ENCODE measurements at regions not wholly inside any gene's neighbourhood (a gene's known extent, or its start where the extent isn't known, plus 50 kb on each side); places are given as distances from the start of the nearest gene placed in this dataset.
"Not testable (repeated sequence)": the region's sequence is repeated elsewhere in the genome, so short reads cannot be mapped to it uniquely, and the experiment has no call there.

GRCh38 chr10:29828440-29828894 lies 193.7 kb upstream of the SVIL start:
- DNase-seq (ENCODE audit: low read depth in 2 of 2): no peak

DNA sequence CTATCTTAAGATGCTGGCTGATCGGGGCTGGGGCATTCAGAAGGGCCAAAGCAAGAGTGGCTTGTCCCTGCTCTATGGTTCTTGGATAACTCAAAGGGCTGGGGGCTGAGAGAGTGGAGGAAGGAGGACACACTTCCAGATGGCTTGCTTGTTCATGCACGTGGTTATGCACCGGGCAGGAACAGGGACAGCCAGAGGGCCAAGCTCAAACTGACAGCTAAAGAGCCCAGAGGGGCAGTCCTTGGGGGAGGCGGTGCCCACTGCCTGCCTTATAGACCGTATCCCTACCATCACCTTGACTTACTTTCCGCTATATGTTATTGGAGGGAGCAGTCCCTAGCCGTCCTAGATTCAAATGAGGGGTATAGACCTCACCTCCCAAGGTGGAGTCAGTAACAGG lies 192.7 kb upstream of the SVIL start:
- DNase-seq (ENCODE audit: low read depth in 2 of 2): no peak

DNA sequence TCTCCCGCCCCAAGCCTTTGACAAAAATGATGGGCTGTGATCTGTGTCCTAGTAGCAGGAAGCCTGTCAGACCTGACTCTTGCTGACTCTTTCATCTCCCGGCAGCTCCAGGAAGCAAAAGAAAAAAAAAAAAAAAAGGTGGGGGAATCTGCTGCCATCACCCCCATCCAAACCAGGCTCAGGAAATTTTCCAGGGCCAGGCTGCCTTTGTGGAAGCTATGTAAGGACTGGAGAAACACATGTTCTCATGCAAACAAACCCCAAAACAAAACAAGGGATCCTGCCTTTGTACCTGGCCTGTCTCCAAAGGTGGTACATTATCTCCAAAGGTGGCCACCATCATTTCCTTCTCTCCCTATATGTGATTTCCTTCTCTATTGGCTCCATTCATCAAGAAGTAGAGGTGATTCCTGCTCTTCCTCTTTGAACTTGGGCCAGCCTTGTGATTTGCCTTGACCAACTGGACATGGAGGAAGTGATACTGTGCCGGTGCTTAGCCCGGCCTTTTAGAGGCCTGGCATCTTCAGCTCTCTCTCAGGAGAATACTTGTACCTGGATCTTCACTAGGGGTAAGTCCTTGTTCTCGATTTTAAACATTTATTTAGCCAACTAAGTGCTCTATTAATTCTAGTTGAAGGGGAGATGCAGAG lies 192.2 kb upstream of the SVIL start:
- no peak for DNase-seq (ENCODE audit: low read depth in 2 of 2)

GRCh38 chr10:29826221-29826620 lies 191.4 kb upstream of the SVIL start:
- no peak for DNase-seq (ENCODE audit: low read depth in 2 of 2)

DNA sequence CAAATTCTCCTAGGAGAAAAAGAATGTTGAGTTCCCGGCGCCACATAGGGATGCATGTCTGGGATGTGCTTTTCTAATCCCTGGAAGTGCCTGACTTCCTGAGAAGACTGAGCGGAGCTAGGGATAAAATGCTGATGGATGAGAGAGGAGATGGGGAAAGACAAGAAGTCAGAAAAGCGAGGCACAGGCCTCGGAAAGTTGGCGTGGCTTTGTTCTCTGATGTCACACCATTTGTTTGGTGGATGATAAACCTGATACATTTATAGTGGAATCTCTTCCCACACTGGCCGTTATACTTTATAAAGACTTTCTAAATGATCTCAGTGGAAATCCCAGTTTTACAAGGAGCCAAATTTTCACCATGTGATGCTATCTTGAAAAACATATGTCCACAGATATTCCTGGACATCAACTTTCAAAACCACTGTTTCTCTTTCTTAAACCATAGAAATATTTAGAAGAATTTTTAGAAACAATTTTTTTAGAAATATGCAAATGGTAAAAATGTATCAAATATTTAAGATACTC lies 188.8 kb upstream of the SVIL start:
- no peak for DNase-seq (ENCODE audit: low read depth in 2 of 2)

DNA sequence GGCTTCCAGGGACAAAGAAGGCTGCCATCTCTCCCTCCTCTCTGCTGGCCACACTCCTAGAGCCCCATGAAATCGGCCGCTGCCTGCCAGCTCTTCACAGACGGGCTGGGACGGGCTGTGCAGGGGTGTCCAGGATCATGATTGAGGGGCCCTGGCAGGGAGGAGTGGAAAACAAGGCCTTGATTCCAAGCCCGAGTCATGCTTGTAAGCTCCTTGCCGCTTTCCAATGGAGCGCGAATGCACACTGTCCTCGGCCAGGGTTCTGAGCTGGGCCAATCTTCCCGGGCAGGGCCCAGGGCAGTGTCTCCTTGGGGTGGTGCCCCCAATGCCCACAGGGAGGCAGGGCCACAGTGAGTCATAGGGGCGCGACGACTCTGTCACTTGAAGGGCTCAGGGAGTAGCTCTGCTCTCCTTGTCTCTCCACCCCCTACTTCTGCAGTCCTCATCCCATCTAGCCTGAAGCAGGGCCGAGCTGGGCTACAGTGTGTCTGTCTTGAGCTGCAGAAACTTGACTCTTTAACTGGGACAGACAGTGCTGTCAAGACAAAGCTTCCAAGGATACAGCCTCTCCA lies 186.2 kb upstream of the SVIL start:
- no peak for DNase-seq (ENCODE audit: low read depth in 2 of 2)

- DNase-seq (ENCODE audit: low read depth in 2 of 2): no peak
These were observed 182.2 kb upstream of the SVIL start for GRCh38 chr10:29816801-29817558.

DNA sequence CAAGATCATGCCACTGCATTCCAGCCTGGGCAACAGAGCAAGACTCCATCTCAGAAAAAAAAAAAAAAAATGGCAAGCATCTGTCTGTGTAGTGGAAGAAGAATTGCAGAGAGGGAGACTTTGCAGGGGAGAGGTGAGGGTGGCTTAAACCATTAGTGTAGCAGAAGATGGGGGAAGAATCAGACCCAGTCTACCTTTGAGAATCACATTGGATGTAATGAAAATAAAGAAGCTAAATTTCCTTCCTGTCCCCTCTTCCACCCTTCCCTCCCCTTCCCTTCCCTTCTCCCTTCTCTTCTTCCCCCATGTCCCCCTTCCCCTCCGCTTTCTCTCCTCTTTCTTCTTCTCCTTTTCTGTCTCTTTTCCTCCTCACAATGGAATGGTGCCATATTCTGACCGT lies 180.8 kb upstream of the SVIL start:
- DNase-seq (ENCODE audit: low read depth in 2 of 2): no peak

DNA sequence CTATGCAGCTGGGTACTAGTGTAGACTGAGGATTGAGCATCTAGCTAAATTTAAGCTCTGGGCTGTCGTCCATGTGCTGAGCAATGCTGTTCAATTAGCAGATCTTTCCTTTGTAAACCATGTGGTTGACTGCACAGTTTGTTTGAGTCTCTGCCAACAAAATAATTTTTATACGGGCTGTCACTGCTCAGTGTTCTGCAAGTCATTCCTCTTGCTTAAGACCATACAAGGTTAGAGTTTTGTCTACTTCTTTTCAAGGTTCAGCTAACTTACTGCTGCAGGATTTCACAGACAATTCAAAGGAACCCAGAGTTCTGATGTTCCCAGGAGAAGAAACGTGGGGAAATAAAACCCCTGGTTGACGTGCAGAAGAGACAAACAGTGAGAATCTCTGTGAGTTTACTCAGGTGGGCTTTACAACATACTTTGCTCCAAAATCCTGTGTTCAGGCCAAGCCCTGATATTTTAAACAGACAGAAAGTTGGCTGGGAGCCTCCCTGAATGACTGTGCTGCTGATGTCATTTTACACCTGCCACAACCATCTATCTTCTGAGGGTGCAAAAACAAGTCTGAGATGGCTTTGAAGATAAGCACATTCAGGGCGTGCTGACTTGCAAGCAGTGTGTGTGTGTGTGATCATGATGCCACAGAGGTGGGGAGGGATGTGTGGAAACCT lies 177.1 kb upstream of the SVIL start:
- DNase-seq (ENCODE audit: low read depth in 2 of 2): no peak

- no peak for DNase-seq (ENCODE audit: low read depth in 2 of 2)
These were observed 176.0 kb upstream of the SVIL start for GRCh38 chr10:29810816-29811215.

GRCh38 chr10:29810231-29810630 lies 175.5 kb upstream of the SVIL start:
- not testable (repeated sequence) for DNase-seq (ENCODE audit: low read depth in 2 of 2)

DNA sequence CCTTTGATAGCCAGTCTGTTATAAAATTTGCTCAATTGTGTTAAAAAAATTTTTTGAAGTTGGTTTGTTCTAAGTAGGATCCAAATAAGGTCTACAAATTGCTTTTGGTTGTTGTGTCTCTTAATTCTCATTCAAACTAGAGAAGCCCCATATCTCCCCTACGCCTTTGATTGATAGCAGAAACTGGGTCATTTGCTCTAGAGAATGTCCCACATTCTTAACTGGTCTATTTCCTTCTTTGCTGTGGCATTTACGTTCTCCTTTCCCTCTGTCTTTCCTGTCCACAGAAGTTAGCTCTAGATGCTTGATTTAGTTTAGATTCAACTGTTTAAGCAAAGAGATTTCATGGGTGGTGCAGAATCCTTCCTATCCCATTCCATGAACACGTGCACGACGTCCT lies 174.6 kb upstream of the SVIL start:
- no peak for DNase-seq (ENCODE audit: low read depth in 2 of 2)

DNA sequence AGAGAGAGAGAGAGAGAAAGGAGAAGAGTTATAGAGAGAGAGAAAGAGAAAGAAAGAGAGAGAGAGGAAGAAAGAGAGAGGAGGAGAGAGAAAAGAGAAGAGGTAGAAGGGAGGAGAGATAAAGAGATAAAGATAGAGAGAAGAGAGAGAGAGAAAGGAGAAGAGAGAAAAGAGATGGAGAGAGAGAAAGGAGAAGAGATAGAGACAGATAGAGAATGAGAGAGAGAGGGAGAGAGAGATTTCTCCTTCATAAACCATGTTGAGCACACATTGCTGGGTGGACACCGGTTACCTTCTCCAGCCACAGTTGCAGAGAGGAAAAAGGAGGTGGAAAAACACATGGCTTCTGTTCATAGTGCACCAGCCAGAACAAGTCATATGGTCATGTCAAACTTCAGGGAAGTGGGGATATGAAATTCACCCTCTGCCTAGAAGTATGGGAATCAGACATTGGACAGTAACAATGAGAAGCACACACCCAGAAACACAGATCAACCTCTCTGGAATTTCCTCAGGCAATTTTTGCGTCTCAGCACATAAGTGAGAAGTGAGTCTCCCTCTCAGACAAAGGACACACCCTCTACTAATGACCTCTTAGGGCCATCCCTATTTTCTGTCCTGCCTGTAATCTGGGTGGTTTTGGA lies 172.5 kb upstream of the SVIL start:
- DNase-seq (ENCODE audit: low read depth in 2 of 2): no peak

- DNase-seq (ENCODE audit: low read depth in 2 of 2): no peak
These were observed 171.6 kb upstream of the SVIL start for GRCh38 chr10:29806350-29806788.

GRCh38 chr10:29805134-29805723 lies 170.5 kb upstream of the SVIL start:
- no peak for DNase-seq (ENCODE audit: low read depth in 2 of 2)

DNA sequence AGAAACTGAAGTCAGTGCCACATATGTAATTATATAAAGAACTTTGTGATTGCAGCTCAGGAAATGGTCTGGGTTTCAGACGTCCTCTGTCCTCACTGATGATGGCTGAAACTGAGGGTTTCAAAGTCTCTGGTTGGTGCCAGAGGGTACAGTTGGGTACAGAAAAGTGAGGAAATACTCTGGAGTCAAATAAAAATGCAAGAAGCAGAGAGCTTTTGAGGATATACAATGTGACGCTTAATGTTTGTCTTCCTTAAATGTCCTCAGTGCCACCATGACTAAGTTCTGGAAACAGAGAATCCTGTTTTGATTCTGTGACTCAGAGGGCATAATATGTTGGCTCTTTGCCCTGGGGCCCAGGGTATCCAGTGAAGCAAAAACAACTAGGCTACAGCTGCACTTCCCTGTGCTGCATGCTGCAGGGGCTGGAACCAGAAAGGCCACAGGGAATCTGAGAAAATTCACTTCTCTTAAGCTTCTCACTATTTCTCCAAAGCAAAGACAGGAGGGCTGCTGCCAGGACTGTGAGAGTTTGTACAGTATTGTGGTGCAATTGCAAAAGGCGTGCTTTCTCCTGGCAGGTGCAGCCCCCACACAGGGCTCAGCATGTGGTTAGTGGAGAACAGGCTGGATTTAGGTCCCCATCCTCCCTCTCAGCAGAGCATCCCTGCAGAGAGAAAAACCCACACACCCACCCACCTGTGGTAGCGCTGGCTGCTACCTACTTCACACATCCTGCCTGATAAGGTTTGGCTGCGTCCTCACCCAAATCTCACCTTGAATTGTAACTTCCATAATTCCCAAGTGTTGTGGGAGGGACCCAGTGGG lies 169.5 kb upstream of the SVIL start:
- DNase-seq (ENCODE audit: low read depth in 2 of 2): no peak

DNA sequence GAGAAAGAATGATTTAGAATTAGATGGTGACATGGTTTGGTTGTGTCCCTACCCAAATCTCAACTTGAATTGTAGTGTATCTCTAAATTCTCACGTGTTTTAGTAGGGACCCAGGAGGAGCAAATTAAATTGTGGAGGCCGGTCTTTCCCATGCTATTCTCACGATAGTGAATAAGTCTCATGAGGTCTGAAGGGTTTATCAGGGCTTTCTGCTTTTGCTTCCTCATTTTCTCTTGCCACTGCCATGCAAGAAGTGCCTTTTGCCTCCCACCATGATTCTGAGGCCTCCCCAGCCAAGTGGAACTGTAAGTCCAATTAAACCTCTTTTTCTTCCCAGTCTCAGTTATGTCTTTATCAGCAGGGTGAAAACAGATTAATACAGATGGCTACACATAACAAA lies 167.4 kb upstream of the SVIL start:
- DNase-seq (ENCODE audit: low read depth in 2 of 2): no peak

DNA sequence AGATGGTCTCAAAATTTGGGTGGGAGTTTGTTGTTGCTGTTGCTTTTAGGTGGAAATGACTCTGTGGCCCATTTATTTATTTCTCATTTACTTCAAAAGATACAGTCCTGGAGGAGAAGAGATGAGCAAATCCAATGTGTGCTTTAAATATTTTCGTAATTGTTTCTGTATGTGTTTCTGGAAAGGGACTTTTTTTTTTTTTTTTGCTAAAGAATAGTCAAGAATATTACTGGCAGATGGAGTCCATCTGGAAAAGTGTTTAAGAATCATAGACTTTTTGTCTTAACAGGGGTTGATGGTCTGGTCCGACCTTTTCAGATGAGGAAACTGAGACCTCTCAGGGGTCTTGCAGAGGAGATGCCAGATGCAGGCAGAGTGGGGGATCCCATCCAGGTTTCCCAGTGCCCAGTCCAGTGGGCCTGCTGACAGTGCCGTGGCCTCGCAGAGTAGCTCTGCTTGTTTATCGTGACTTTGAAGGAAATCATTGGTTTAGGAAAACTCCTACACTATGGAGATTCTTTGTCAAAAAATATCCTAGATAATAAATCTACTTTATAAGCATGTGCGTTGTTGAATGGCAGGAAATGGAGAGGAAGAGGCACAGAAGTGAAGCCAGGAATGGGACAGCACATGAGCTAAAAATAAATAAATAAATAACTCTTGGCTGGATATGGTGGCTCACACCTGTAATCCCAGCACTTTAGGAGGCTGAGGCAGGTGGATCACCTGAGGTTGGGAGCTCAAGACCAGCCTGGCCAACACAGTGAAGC lies 164.3 kb upstream of the SVIL start:
- DNase-seq (ENCODE audit: low read depth in 2 of 2): no peak

- no peak for DNase-seq (ENCODE audit: low read depth in 2 of 2)
These were observed 162.8 kb upstream of the SVIL start for GRCh38 chr10:29797616-29798015.

- DNase-seq (ENCODE audit: low read depth in 2 of 2): no peak
These were observed 161.1 kb upstream of the SVIL start for GRCh38 chr10:29795850-29796249.
